ENCODE measurements at regions not wholly inside any gene's neighbourhood (a gene's known extent, or its start where the extent isn't known, plus 50 kb on each side); places are given as distances from the start of the nearest gene placed in this dataset.

- DNase-seq, result no peak
Observed at GRCh38 chr2:122135021-122135937, 379.8 kb downstream of the TSN start.

DNA sequence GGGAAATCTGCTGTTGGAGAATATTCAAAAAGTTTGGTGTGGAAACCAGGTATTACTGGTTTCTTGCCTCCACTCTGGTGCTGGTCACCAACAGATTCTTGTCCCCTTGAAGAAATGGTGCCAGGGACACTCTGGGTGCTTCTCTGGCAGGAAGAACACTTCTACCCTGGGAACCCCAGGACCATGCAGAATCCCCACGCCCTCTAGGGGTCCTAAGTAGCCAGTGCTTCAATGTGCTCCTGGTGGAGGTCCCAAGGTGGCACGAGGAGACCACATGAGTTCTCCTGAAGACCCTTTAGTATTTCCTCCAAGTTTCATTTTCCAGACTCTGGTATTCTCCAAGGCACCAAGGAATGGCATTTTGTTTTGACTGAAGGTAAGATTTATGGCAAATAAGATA lies 380.6 kb downstream of the TSN start:
- DNase-seq, result no peak

GRCh38 chr2:122138561-122138960 lies 383.1 kb downstream of the TSN start:
- DNase-seq, result no peak

DNA sequence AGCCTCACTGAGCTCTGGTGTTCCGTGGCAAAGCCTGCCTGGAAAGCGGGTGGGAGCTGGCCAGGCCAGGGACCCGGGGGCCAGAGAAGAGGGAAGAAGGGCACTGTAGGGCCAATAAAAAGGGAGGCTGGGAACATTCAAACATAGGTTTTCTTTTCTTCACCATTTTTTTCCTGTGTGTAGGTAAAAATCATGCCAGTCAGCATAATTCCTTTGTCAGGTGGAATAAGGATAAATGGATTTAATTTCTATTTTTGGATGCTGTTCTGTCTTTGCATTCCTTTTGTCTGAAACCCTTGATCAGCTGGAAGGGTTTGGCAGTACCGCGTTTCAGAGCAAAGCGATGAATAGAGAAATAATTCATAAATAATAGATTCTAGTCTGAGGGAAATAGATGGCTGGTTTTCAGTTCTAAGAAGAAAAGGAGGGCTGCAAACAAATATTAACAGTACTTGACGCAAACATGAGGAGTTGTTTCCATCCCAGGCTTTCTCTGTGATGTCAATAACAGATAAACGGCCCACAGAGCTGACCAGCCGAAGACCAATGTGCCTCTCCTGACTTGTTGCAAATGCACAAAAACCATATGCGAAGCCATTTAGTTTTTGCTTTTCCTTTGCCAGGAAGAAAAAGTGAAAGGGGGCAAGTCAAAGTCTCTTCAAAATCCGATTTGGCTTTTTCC lies 384.4 kb downstream of the TSN start:
- DNase-seq, result no peak

- DNase-seq, result no peak
Observed at GRCh38 chr2:122144884-122145283, 389.4 kb downstream of the TSN start.

DNA sequence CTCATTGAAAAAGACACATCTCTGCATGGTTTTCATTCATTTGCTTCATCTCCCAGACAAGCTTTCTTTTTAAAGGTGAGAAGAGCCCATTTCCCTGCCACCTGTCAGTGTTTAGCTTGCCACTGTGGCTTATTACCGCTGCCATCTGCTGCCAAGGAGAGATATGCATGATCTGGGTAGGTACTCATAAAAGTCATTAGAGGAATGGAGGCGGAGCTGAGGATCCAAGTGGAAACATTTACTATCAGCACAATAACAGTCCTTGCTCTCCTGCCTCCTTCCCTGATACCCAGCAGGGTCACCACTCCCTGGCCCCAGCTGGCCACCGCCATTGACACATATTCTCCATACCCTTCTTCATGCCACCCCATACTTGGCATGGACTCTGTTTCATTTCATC lies 390.4 kb downstream of the TSN start:
- DNase-seq, result no peak

DNA sequence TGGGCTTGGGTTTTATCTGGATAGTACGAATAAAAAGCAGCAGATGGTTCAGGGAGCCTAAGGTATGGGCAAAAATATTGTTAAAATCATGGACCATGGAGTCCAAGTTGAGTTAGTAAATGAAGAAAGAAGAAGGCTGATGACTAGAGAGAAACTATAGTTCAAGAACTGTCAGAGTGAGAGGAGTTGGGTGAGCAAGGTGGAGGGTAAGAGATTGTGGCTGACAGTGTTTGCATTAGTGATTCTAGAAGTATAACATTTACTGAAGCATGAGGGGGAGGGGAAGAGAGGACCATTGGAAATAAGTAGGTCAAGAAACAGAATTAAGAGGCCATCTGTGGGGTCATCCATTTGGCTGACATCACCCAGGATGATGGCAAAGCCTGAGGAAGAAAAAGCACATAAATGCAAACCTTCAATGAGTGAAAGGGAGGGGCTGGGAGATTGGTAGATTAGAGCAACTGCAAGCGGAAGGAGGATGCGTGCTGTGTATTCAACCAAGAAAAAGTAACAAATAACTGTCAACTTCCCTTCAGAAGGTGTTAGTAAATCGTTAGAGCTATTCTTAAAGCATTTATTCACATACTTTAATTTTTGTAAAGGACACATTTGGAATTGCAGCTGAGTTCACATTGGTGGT lies 392.8 kb downstream of the TSN start:
- DNase-seq, result no peak

DNA sequence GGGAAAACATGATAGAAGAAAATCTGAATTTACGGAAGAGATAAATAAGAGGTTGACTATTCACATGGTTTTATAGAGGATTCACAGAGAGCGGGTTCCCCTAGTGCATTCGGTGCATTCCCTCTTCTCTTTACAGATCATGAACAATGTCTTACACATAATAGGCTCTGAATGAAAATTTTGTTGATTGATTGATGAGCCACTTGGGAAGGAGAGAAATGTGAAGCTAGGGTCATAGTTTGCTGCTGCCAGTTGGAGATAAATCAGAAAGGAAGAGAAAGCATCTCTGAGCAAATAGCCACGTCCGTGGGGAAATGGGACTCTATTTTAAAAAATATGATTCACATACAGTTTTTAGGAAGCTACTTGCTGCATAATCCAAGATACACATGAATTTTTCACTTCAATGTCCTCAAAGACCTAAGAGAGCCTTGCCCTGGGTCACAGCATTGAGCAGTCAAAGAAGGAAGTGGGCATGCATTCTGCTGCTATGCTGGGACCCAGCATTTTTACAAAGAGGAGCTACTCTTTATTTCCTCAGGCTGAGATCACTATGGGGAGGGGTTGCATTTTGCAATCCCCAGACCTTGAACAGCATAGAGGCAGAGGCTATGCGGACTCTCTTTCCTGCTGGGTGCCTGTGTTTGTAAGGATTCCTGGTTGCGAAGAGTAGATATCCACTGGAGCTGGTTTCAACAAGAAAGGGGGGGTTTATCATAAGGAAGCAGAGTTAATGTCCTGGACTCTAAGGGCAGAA lies 395.3 kb downstream of the TSN start:
- DNase-seq, result no peak

- DNase-seq, result no peak
Observed at GRCh38 chr2:122152571-122152970, 397.1 kb downstream of the TSN start.

DNA sequence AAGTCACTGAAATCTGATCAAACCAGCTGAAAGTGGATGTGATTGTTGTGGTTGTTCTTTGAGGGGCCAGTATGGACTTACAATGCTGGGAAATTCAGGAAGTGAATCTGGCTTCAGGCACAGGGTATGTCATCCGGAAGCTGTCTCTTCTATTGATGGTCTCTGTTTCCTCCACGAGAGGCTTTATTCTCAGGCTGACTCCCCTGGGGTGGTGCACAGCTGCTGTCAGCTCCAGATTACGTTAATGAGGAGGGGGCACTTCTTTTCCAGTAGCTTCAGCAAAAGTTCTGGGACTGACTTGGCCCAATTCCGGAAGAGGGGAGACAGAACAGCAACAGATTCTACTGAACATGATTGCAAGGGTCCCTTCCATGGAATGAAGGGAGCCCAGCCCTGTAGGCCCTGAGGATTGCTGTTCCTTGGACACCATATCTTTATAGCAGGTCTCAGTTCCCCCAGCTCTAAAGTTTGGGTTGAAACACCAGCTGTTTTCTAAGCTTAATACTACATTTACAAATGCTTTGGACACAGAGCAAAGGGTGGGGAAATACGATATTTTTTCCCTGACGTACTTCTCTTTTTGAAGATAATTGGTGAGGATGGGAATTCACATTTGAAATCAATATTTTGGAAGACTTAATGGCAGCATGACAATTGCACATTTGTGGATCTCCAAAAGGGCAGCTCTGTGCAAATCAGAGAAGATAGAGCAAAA lies 400.9 kb downstream of the TSN start:
- no peak for DNase-seq

DNA sequence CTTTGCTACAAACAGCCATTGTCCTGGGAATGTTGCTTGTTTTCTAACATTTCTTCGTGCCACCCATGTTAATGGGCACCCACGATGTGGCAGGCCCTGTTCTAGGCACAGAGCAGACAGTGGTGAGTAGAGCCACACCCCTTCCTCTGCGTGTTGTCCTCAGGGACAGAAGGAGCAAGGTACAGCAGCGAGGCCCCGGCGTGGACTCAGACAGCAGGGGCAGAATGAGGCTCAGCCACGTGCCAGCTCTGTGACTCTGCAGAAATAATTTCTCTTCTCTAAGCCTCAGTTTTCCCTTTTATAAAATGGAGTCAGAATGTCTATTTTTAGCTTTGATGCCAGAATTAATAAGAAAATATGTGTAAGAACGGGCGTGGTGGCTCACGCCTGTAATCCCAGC lies 401.7 kb downstream of the TSN start:
- no peak for DNase-seq

- no peak for DNase-seq
Observed at GRCh38 chr2:122163617-122164016, 408.2 kb downstream of the TSN start.

GRCh38 chr2:122164964-122165363 lies 409.5 kb downstream of the TSN start:
- DNase-seq, result no peak

DNA sequence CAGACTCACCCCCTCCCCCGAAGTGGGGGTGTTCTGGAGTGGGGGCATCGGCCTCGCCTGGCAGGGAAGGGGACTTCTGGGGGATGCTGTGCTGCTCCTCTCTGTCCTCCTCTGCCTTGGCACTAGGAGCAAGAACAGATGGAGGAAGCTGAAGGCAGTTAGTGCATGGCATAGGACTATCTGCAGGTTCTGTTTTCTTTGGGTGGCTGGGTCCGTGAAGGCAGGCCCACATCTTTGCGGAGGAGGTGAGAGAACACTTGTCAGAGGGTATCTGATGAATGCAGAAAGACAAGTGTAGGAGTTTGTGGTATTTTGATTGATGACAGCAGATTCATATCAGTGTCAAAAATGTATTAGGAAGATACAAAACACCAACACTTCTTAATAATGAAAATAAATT lies 411.4 kb downstream of the TSN start:
- DNase-seq, result no peak

DNA sequence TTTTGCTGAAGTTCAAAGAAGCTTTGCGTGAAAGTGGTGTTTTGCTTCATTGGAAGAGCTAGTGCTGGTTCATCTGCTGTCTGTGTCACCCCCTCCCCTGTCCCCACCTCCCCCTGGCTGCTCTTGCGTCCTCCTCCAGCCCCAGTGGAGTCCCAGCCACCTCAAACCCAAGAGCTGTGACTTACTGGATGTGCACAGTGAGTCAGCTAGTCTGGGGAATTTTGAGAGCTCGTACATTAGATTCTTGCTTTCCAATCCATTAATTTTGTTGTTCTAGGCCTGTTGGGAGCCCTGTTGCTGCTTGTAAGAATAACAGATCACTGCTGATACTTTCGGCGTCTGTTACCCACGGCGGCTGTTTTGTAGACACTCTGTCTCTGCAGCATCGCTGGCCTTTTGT lies 412.1 kb downstream of the TSN start:
- no peak for DNase-seq

DNA sequence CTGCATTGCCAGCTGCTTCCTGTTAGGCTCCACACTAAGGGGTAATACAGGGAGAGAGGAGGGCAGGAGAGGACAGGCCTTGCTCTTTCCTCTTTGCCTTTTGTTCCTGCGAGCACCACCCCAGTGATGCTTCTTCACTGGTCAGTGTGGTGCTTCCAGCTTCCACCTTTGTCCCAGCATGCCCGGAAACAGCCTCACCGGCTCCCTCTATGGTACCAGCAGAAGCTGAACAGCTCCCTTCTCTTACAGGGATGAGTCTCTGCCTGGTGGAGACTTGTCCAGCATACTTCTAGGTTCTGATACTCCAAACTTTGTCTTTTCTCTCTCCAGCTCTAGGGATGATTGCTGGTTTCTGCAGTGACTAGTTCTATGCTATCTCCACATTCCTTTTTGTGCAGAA lies 413.3 kb downstream of the TSN start:
- no peak for DNase-seq

GRCh38 chr2:122172812-122173211 lies 417.4 kb downstream of the TSN start:
- DNase-seq, result no peak

- no peak for DNase-seq
Observed at GRCh38 chr2:122174061-122174460, 418.6 kb downstream of the TSN start.

GRCh38 chr2:122179492-122180165 lies 424.2 kb downstream of the TSN start:
- no peak for DNase-seq

DNA sequence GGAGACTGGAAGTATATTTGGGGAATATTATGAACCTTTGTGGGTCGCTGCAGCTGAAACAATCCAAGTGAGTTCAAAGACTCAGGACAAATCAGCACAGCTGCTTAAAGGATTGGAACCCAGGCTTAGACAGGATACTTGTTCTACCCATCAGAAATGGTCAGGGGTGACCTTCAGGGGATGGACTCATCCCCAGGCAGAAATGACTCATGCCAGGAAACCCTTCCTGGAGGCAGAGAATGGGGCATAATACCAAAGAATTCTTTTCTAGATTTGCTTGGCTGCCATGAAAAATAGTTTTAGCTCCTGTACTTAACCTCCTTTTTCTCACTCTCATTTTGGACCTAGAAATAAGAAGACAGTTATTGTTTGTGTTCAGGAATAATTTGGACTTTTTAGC lies 425.5 kb downstream of the TSN start:
- no peak for DNase-seq

- no peak for DNase-seq
Observed at GRCh38 chr2:122182616-122183355, 427.3 kb downstream of the TSN start.

All from activated CD4-positive, CD25-positive, alpha-beta regulatory T cell (primary cell).